K562 (cell line): ENCODE measurements at regions not wholly inside any gene's neighbourhood (a gene's known extent, or its start where the extent isn't known, plus 50 kb on each side); places are given as distances from the start of the nearest gene placed in this dataset.

ENCODE experiments used
- ARID3A ChIP-seq: IDR thresholded peaks from 2 replicates; pipeline ENCODE4 v1.6.1; 2012; ENCODE audit warnings: low read depth, low read length, improper control_type of control experiment, borderline replicate concordance
- CTCF ChIP-seq, 3 experiments: IDR thresholded peaks in 2 of 3; conservative IDR thresholded peaks in 1 of 3; 2 replicates each; pipeline ENCODE4 v1.5.1; 2011 to 2012; ENCODE audit warnings: low read length in 3 of 3, mild to moderate bottlenecking in 3 of 3, control low read depth in 2 of 3, improper control_type of control experiment in 1 of 3, inconsistent platforms in 1 of 3, low read depth in 1 of 3, mixed read lengths in 1 of 3, moderate library complexity in 1 of 3; ENCODE audit not compliant: insufficient read depth in 2 of 3
- E2F1 ChIP-seq: sonication (generic); formaldehyde crosslinking; IDR thresholded peaks from 2 replicates; pipeline ENCODE4 v1.8.1; 2023; ENCODE audit warnings: mild to moderate bottlenecking, missing genetic modification reagents, moderate library complexity
- E2F8 ChIP-seq: fragments of 450-650 bp; IDR thresholded peaks from 2 replicates; pipeline ENCODE4 v1.7.1; 2018; ENCODE audit warnings: mild to moderate bottlenecking, low read depth; ENCODE audit not compliant: partially characterized antibody
- GMEB1 ChIP-seq: fragments of 250-450 bp; sonication (Bioruptor Pico); IDR thresholded peaks from 2 replicates; pipeline ENCODE4 v1.4.0; 2020; ENCODE audit warnings: mild to moderate bottlenecking
- KDM2B ChIP-seq: fragments of 250-450 bp; sonication (Bioruptor Pico); IDR thresholded peaks from 2 replicates; pipeline ENCODE4 v1.8.0; 2021; ENCODE audit warnings: mild to moderate bottlenecking, moderate library complexity
- SRF ChIP-seq, 2 experiments: fragments of 250-450, 450-650 bp in 1 of 2; sonication (Bioruptor Pico) in 1 of 2; sonication (generic) in 1 of 2; formaldehyde crosslinking; IDR thresholded peaks; 2 replicates each; pipeline versions ENCODE4 v1.5.0 to v1.5.1; 2020 to 2022; ENCODE audit warnings: mild to moderate bottlenecking in 1 of 2, missing genetic modification reagents in 1 of 2
- ZFP36 ChIP-seq: fragments of 150-350 bp; IDR thresholded peaks from 2 replicates; pipeline ENCODE4 v1.6.1; 2018; ENCODE audit warnings: low read length, low read depth; ENCODE audit not compliant: partially characterized antibody

- no peak for TF ChIP-seq ARID3A
- TF ChIP-seq CTCF (IDR thresholded peaks at IDR 0.05 in 2 of 3, conservative IDR thresholded peaks at IDR 0.05 in 1 of 3; ENCODE audit: insufficient read depth in 2 of 3, low read depth in 1 of 3, low read length in 3 of 3) = no peak
- no peak for TF ChIP-seq KDM2B (CRISPR knock-in tag)
- TF ChIP-seq ZFP36 = no peak
- no peak for TF ChIP-seq SRF (CRISPR knock-in tag; IDR thresholded peaks at IDR 0.05)
- TF ChIP-seq E2F1 (CRISPR knock-in tag) = no peak
- TF ChIP-seq GMEB1 (CRISPR knock-in tag) = no peak
- no peak for TF ChIP-seq E2F8
These were observed 338.8 kb downstream of the CYRIA start for GRCh38 chr2:16326711-16327300.
